Astrocyte of the hippocampus (primary cell): ENCODE measurements at regions not wholly inside any gene's neighbourhood (a gene's known extent, or its start where the extent isn't known, plus 50 kb on each side); places are given as distances from the start of the nearest gene placed in this dataset.
"Not testable (repeated sequence)": the region's sequence is repeated elsewhere in the genome, so short reads cannot be mapped to it uniquely, and the experiment has no call there.

ENCODE experiments used
- DNase-seq: peaks from one replicate; pipeline ENCODE4 v3.0.0; 2011; ENCODE audit warnings: low read depth, low spot score

DNA sequence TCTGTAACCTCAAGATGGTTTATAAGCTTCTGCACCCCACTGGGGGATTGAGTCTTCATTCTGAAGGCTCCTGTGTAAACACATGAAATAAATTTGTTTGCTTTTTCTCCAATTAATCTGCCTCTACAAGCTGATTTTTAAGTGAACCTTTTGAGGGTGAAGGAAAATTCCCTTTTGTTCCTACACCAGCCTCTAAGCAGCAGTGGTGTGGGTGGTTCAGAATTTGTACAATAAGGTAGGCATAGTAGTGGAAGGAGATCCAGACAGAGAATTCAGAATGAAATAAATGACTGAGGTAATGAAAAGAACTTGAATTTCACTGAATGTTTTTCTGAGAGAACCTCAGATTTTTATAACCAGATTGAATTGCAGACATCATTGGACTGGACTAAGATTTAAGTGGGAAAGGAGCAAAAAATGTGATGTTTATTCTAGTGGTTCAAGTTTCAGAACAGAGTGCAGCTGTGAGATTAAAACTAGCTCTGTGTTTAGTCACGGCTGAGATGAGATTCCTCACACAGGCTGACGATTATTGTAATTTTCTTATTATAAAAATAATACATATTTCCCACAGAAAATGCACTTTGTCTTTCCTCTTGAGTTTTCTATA lies 1162.2 kb downstream of the TYW1 start:
- DNase-seq = no peak

DNA sequence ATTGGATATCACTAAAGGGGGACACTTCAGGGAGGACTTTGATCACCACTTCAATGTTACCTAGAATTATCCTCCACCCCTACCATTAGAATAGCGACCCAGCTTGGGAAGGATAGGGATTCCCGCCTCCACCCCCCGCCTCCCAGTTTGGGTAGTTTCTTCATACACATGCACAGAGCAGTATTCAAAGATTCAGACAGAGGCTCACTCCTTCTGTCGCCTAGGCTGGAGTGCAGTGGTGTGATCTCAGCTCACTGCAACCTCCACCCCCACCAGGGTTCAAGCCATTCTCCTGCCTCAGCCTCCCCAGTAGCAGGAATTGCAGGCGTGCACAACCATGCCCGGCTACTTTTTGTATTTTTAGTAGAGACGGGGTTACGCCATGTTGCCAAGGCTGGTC lies 1166.1 kb downstream of the TYW1 start:
- DNase-seq = no peak

- no peak for DNase-seq
Measured at GRCh38 chr7:68166525-68166924, 1169.9 kb downstream of the TYW1 start.

DNA sequence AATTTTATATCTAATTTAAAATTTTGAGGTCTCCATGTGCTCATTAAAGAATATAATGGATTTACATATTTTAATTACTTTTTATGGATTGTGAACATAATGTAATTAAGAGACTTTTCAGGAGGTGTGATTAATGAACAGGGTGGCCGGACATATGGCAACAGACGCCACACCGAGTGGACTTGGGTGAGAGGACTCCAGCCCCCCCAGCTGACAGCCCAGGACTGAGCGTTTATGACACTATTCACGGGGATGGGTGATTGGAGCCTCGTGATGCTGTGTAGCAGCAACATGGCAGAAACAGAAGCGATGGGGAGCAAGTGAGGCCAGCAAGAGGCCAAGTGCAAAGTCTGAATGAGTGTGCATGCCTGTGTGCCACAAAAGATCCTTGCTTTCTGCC lies 1176.9 kb downstream of the TYW1 start:
- no peak for DNase-seq

DNA sequence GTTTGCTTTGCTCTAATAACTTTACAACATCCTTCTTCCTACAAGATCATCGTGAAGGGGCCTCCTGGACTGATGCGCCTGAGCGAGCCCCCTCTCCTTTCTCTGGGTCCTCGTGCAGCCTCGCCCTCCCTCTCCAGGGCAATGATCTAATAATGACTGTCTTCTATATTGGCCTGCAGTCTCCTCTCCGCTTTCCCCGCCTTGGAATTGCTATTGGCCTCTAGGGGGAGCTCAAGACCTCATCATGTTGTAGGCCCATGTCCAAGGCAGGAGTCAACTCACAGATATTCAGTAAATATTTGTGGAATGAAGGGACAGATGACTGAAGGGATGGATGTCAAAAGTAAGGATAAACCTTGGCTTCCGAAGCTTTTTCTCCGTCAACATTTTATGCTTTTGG lies 1180.3 kb downstream of the TYW1 start:
- DNase-seq = peak; percentile 88

GRCh38 chr7:68180761-68181160 lies 1184.1 kb downstream of the TYW1 start:
- no peak for DNase-seq

GRCh38 chr7:68183176-68183575 lies 1186.5 kb downstream of the TYW1 start:
- no peak for DNase-seq

GRCh38 chr7:68185631-68186456 lies 1189.2 kb downstream of the TYW1 start:
- DNase-seq = no peak

- DNase-seq = no peak
Measured at GRCh38 chr7:68187532-68187931, 1190.9 kb downstream of the TYW1 start.

DNA sequence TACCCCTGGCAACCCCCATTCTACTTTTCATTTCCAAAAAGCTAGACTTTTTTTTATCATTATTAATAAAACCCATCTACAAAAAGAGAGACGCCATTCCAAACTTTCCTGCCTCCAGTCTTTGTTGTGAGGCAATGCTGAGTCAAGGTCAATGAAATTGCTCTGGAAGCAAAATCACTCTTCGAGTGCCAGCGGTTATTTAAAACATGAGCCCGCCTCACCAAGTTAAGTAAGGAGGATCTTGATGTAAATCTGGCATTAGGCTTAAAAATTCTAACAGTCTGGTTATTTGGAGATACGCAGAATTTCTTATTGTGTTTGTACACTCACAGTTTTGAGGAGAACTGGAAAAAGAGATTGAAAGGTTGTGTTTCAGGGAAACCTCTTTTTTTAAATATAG lies 1196.3 kb downstream of the TYW1 start:
- DNase-seq = no peak

- not testable (repeated sequence) for DNase-seq
Measured at GRCh38 chr7:68195642-68196041, 1199.0 kb downstream of the TYW1 start.

DNA sequence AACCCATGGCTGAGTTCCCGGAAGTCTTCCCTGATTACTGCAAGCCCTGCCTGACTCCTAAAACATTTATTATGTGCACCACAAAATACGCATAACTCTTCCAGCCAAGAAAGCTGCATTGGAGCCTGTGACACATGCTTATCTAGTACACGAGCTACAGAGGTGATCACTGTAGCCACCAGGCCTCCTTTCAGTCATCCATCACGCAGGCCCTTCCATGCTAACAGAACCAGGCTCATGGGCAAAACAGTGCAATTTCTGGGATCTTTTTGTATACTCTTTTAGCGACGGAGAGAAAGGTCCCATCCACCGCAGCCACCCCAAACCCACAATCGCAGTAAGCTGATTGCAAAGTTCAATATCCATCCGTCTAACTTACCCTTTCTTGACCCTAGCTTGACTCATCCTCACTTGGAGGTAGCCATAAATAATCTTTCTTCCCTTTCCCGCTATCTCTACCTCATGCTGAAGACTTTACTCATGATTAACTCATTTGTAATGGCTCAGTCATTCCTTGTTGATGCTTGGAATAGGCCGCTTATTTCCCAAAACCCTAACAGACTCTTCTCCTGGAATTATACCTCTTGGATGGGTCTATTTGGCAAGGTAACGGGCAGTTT lies 1203.5 kb downstream of the TYW1 start:
- DNase-seq = peak; percentile 11

DNA sequence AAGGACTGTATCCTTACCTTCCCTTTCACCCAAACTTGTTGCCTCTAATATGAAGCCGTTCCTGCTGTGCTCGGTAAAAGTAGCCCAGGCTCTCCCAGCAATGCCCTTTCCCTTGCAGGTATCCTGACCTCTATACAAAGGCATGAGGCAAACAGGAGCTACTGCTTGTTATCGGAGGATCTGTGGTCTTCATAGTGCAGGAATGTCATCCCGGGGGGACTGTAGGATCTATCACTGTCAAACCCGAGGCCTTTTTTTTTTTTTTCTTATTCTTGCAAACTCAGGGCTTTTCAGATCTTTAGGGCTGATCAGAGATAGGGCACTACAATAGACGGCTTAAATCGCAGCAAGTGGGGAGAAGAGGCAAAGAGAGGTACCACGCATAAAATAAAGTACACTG lies 1206.6 kb downstream of the TYW1 start:
- DNase-seq = no peak

- no peak for DNase-seq
Measured at GRCh38 chr7:68205826-68206225, 1209.2 kb downstream of the TYW1 start.

GRCh38 chr7:68206946-68207485 lies 1210.4 kb downstream of the TYW1 start:
- no peak for DNase-seq

GRCh38 chr7:68207676-68208075 lies 1211.0 kb downstream of the TYW1 start:
- DNase-seq = no peak

DNA sequence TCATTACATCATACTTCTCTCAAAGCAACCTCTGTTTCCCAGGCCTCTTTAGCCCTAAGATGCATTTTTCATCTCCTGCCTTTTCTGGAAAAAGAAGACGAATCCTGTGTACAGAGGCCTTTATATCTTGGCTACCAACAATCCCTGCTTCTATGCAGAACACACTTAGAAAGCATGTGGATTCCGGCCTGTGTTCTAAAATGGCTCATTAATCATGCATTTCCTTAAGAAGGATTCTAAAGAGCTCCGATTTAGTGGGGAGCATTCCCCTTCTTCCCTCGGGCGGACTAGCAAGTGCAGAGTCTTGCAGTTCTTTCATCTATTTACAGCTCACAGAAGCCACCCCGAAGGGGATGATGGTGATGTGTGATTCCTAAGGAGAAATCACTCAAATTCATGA lies 1212.9 kb downstream of the TYW1 start:
- DNase-seq = no peak

DNA sequence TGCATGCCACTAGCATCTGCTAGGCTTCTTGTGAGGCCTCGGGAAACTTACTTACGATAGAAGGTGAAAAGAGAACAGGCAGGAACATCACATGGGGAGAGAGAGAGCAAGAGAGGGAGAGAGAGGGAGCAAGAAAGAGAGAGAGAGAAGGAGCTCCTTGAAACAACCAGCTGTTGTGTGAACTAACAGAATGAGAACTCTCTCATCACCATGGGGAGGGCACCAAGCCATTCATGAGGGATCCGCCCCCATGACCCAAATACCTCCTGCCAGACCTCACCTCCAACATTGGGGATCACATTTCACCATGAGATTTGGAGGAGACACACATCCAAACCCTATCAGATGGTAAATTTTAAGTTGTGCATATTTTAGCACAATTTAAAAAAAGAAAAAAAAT lies 1217.2 kb downstream of the TYW1 start:
- no peak for DNase-seq

GRCh38 chr7:68216051-68216450 lies 1219.4 kb downstream of the TYW1 start:
- peak; percentile 90 for DNase-seq

GRCh38 chr7:68217426-68217825 lies 1220.8 kb downstream of the TYW1 start:
- no peak for DNase-seq

DNA sequence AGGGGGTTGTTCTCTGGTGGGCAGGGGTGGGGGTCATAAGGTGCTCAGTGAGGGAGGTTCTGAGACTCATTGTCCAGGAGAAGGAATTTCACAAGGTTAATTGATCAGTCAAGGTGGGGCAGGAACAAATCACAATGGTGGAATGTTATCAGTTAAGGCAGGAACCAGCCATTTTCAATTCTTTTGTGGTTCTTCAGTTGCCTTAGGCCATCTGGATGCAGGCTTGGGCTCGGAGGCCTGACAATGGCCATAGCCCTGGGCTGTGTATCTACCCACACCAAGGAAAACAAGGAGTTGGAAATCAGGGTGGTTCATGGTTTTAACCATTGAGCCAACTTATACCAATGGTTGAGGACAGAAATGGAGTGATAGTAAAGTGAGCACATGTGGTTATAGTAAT lies 1221.8 kb downstream of the TYW1 start:
- DNase-seq = no peak

DNA sequence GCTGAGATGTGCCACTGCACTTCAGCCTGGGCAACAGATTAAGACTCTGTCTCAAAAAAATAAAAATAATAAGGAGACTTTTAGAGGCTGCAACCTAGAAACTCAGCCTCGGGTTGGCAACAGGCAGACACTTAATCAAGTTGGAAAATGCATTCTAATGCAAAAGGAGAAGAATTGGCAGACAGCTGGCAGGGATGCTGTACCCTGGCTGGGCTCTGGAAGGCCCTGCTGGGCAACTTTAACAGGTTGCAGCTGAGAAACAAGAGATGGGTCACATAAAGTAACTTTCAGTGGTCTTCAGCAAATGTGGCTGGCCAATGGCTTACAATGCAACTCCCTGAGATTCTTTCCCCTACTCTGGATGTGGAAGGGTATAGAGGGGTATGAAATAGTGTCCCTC lies 1225.7 kb downstream of the TYW1 start:
- no peak for DNase-seq
